ENCODE measurements at regions not wholly inside any gene's neighbourhood (a gene's known extent, or its start where the extent isn't known, plus 50 kb on each side); places are given as distances from the start of the nearest gene placed in this dataset.
"Not testable (repeated sequence)": the region's sequence is repeated elsewhere in the genome, so short reads cannot be mapped to it uniquely, and the experiment has no call there.

DNA sequence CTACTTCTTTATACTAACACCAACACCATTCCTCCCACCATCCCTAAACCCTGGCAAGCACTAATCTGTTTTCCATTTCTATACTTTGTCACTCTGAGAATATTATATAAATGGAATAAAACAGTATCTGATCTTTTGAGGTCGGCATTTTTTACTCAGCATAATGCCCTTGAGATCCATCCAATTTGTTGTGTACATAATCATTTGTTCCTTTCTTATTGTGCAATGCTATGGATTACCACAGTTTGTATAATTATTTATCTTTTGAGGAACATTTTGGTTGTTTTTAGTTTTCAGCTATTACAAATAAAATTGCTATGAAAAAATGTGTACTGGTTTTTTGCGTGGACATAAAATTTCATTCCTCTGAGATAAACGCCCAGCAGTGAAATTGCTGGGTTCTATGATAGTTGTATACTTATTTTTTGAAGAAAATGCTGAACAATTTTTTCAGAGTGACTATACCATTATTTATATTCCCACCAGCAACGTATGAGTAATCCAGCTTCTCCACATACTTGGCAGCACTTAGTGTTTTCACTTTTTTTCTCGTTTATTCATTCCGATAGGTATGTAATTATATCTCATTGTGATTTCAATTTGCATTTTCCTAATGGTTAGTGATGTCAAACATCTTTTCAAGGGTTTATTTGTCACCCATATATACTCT lies 154.3 kb upstream of the DCAF8L1 start:
- Histone ChIP-seq H3K4me1 (no peaks in the 10 kb centered on the region), H3K4me3 (replicated peaks in 1 of 3) (no peak overlapping the region), H3K27me3 (no peaks in the 10 kb centered on the region), H3K36me3 (no peaks in the 10 kb centered on the region), H3K9me3 (no peaks in the 10 kb centered on the region), H3K27ac (no peak overlapping the region)
- WGBS, 2 donors = 82 to 86% methylated on average over 6 of the region's 6 CpGs
- intact Hi-C loops (cut with DNase I) = no loop called here
- no peak for TF ChIP-seq POLR2A (IDR thresholded peaks at IDR 0.05)
- TF ChIP-seq, protein P1, sequence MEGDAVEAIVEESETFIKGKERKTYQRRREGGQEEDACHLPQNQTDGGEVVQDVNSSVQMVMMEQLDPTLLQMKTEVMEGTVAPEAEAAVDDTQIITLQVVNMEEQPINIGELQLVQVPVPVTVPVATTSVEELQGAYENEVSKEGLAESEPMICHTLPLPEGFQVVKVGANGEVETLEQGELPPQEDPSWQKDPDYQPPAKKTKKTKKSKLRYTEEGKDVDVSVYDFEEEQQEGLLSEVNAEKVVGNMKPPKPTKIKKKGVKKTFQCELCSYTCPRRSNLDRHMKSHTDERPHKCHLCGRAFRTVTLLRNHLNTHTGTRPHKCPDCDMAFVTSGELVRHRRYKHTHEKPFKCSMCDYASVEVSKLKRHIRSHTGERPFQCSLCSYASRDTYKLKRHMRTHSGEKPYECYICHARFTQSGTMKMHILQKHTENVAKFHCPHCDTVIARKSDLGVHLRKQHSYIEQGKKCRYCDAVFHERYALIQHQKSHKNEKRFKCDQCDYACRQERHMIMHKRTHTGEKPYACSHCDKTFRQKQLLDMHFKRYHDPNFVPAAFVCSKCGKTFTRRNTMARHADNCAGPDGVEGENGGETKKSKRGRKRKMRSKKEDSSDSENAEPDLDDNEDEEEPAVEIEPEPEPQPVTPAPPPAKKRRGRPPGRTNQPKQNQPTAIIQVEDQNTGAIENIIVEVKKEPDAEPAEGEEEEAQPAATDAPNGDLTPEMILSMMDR (IDR thresholded peaks at IDR 0.05) = no peak
- DNase-seq = no peak

DNA sequence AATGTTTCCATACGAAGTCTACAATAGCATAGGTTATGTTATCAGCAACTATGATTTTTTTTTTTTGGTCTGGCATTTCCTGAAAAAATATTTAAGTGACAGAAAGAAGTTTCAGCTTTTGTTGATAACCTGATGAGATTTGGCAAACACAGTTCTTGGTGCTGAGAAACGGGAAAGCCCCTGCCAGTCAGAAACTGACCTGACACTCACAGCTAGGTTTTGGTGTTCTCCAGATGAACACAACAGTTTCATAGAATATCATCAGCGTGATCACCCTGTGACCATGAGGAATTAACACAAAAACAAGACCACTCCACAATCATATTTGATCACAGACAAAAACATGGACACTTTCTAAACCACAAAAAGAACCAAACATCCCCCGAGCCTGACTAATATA lies 152.5 kb upstream of the DCAF8L1 start:
- Histone ChIP-seq H3K36me3 (no peaks in the 10 kb centered on the region), H3K4me1 (no peaks in the 10 kb centered on the region), H3K27ac (no peak overlapping the region), H3K9me3 (no peaks in the 10 kb centered on the region), H3K27me3 (no peaks in the 10 kb centered on the region), H3K4me3 (replicated peaks in 1 of 3) (no peak overlapping the region)
- 73 to 79% methylated on average over 4 of the region's 4 CpGs for WGBS, 2 donors
- intact Hi-C loops (cut with DNase I) = no loop called here
- DNase-seq = no peak
- TF ChIP-seq, protein P1 (IDR thresholded peaks at IDR 0.05) = no peak
- no peak for TF ChIP-seq POLR2A (IDR thresholded peaks at IDR 0.05)

DNA sequence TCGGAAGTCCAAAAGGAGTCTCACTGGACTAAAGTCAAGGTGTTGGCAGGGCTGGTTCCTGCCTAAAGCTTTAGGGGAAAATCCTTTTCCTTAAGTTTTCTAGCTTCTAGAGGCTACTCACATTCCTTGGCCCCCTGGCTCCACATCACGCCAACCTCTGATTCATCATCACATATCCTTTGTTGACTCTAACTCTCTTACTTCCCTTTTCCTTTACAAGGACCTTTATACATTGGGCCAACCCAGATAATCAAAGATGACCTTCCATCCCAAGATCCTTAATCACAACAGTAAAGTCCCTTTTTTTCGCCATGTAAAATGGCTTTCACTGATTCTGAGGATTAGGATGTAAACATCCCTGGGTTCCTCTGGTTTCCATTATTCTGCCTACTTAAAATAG lies 146.4 kb upstream of the DCAF8L1 start:
- Histone ChIP-seq H3K4me3 (replicated peaks in 1 of 3) (no peak overlapping the region), H3K36me3 (no peaks in the 10 kb centered on the region), H3K9me3 (no peaks in the 10 kb centered on the region), H3K27ac (no peak overlapping the region), H3K27me3 (no peaks in the 10 kb centered on the region), H3K4me1 (no peaks in the 10 kb centered on the region)
- DNase-seq = no peak
- 82 to 88% methylated on average over 3 of the region's 3 CpGs for WGBS, 2 donors
- intact Hi-C loops (cut with DNase I) = no loop called here
- TF ChIP-seq POLR2A (IDR thresholded peaks at IDR 0.05) = no peak
- TF ChIP-seq, protein P1 (IDR thresholded peaks at IDR 0.05) = no peak

DNA sequence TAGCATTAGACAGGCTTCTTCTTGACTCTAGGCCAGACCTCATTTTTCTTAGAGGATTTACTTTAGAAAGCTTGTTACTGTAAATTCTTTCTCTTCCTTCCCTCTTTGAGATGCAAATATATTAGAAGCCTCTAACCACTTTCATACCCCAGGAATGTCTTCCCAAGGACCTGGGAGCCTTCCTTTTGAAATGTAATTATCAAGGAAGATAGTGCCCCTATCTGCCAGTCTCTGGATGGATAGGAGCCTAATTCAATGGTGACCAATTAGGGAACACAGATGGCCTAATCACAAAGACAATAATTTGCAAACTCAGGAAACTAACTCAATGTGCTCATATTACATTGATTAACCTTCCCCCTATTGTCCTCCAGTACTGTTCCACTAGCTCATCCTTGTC lies 145.6 kb upstream of the DCAF8L1 start:
- intact Hi-C loops (cut with DNase I) = no loop called here
- Histone ChIP-seq H3K4me1 (no peaks in the 10 kb centered on the region), H3K27ac (no peak overlapping the region), H3K27me3 (no peaks in the 10 kb centered on the region), H3K36me3 (no peaks in the 10 kb centered on the region), H3K4me3 (replicated peaks in 1 of 3) (no peak overlapping the region), H3K9me3 (no peaks in the 10 kb centered on the region)
- TF ChIP-seq, protein P1 (IDR thresholded peaks at IDR 0.05) = no peak
- no peak for TF ChIP-seq POLR2A (IDR thresholded peaks at IDR 0.05)
- DNase-seq = no peak

DNA sequence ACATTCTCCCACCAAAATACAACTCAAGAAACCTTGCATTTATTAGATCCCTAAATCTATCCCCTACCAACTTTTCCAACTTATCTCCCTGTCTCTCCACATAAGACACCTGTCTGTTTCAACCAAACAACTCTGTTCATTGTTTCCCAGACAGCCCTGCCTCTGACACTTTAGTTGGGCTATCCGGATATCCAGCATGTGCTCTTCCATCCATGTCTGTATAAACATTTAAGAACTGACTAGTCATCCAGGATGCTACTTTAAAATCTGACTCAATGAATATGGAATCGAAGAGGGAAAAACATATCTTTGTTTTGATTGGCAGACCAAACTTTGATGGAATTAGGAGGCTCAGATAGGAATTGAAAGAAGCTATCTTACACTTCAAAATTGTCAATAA lies 143.2 kb upstream of the DCAF8L1 start:
- no peaks in the 10 kb centered on the region for H3K27me3 ChIP-seq
- 28 to 30% methylated on average over 2 of the region's 2 CpGs for WGBS, 2 donors
- H3K27ac ChIP-seq = no peak overlapping the region
- H3K4me1 ChIP-seq = no peaks in the 10 kb centered on the region
- intact Hi-C loops (cut with DNase I) = no loop called here
- H3K4me3 ChIP-seq (replicated peaks in 1 of 3) = no peak overlapping the region
- no peak for DNase-seq
- H3K9me3 ChIP-seq = no peaks in the 10 kb centered on the region
- no peaks in the 10 kb centered on the region for H3K36me3 ChIP-seq
- TF ChIP-seq POLR2A (IDR thresholded peaks at IDR 0.05) = no peak
- TF ChIP-seq, protein P1 (IDR thresholded peaks at IDR 0.05) = no peak

DNA sequence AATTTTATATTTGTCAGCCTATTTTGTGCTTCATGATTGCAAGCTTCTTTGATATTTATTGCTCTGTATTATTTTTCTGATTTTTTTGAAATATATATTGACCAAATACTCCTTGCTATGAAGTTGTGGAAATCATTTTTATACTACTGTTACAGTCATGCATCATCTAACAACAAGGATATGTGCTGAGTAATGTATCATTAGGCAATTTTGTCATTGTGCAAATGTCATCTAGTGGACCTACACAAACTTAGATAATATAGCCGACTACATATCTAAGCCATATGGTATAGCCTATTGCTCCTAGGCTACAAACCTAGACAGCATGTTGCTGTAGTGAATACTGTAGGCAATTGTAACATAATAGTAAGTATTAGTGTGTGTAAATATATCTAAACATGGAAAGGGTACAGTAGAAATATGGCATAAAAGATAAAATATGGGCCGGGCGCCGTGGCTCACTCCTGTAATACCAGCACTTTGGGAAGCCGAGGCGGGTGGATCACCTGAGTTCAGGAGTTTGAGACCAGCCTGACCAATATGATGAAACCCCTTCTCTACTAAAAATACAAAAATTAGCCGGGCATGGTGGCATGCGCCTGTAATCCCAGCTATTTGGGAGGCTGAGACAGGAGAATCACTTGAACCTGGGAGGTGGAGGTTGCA lies 139.5 kb upstream of the DCAF8L1 start:
- H3K36me3 ChIP-seq; H3K4me1 ChIP-seq; H3K9me3 ChIP-seq; H3K4me3 ChIP-seq (replicated peaks in 1 of 3); H3K27me3 ChIP-seq; DNase-seq; H3K27ac ChIP-seq; intact Hi-C loops (cut with DNase I): not testable (repeated sequence)
- WGBS, 2 donors = 94 to 97% methylated on average over 8 of the region's 8 CpGs
